Lower leg skin (tissue), 4 donors: ENCODE measurements at regions not wholly inside any gene's neighbourhood (a gene's known extent, or its start where the extent isn't known, plus 50 kb on each side); places are given as distances from the start of the nearest gene placed in this dataset.
A peak's percentile ranks its signal among the peaks of the same experiment; 100 is the strongest.

Source experiments
- DNase-seq, 2 donors: peaks; one replicate each; pipeline ENCODE4 v3.0.0-alpha.2; 2019; ENCODE audit warnings: low spot score in 2 of 2
- H3K4me3 ChIP-seq: fragments of 200-600 bp; sonication (generic); 2 replicates; pipeline ENCODE4 v1.5.1; 2017; ENCODE audit warnings: mild to moderate bottlenecking, low read depth; ENCODE audit not compliant: poor library complexity, severe bottlenecking
- CTCF ChIP-seq, 3 donors: fragments of 450-650 bp; IDR thresholded peaks; one replicate each; pipeline ENCODE4 v1.5.1; 2016; ENCODE audit warnings: antibody characterized with exemption in 3 of 3, mild to moderate bottlenecking in 3 of 3, moderate library complexity in 2 of 3
- POLR2A ChIP-seq, 2 donors: fragments of 450-650 bp; IDR thresholded peaks; one replicate each; pipeline ENCODE4 v1.6.1; 2016 to 2017; ENCODE audit warnings: antibody characterized with exemption in 2 of 2, mild to moderate bottlenecking in 1 of 2, moderate library complexity in 1 of 2
- WGBS, 2 donors: methylation state at CpG; one replicate each; pipeline ENCODE4 v1.1.5; 2018; 5-methylcytosine and 5-hydroxymethylcytosine counted together
- intact Hi-C: fragments of 100-400 bp; cut with DNase I; formaldehyde crosslinking; loops from one replicate; pipeline ENCODE4 v1.15.0; 2023; ENCODE audit warnings: low total_unique reads

GRCh38 chr14:53880761-53881160 is 75.9 kb downstream of the BMP4 start:
- TF ChIP-seq CTCF (IDR thresholded peaks at IDR 0.05) (no peak), POLR2A (IDR thresholded peaks at IDR 0.05) (no peak)

GRCh38 chr14:53879747-53880146 is 76.9 kb downstream of the BMP4 start:
- no peak overlapping the region for H3K4me3 ChIP-seq
- DNase-seq, result no peak
- 86 to 89% methylated on average over 6 of the region's 6 CpGs for WGBS, 2 donors
- TF ChIP-seq CTCF (IDR thresholded peaks at IDR 0.05) (no peak), POLR2A (IDR thresholded peaks at IDR 0.05) (no peak)
- intact Hi-C loops, result no loop called here

More at GRCh38 chr14:53880761-53881160, 75.9 kb downstream of the BMP4 start:
- 82 to 93% methylated on average over 1 of the region's 1 CpG for WGBS, 2 donors
- no peak overlapping the region for H3K4me3 ChIP-seq
- intact Hi-C loops, result no loop called here
- DNase-seq, result no peak

GRCh38 chr14:53879022-53879686 is 77.5 kb downstream of the BMP4 start:
- TF ChIP-seq CTCF (IDR thresholded peaks at IDR 0.05) (no peak), POLR2A (IDR thresholded peaks at IDR 0.05) (no peak)
- DNase-seq, result no peak
- 72 to 73% methylated on average over 8 of the region's 8 CpGs for WGBS, 2 donors
- intact Hi-C loops, result no loop called here
- no peak overlapping the region for H3K4me3 ChIP-seq

DNA sequence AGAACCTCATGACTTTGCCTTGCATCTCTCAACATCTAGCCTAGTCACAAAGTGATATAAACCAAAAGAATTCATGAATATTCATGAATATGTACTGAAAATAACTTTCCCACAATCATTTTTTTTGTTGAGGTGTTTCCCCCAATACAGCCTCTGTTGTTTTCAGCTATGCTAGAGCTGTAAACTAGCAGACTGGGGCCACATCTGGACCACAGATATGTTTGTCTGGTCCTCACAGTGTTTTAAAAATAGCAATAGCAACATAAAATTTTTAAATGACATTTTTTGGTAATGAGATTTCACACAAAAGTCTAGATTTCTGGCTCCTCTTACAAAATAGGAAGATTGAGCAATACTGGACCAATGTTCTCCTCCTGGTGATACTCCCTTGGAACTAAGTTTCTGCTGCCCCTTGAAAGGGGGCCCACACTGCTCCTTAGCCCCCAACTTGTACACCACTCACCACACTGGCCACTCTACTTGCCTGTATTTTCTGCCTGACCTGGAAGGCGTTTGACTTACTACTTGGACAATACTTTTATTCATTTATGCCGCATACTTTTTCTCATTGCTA is 81.2 kb downstream of the BMP4 start:
- peak in 1 of 2 donors; percentile 31 for DNase-seq
- no peak overlapping the region for H3K4me3 ChIP-seq
- intact Hi-C loops, result no loop called here
- WGBS, 2 donors, result 61 to 85% methylated on average over 2 of the region's 2 CpGs
- TF ChIP-seq CTCF (IDR thresholded peaks at IDR 0.05) (no peak), POLR2A (IDR thresholded peaks at IDR 0.05) (no peak)

DNA sequence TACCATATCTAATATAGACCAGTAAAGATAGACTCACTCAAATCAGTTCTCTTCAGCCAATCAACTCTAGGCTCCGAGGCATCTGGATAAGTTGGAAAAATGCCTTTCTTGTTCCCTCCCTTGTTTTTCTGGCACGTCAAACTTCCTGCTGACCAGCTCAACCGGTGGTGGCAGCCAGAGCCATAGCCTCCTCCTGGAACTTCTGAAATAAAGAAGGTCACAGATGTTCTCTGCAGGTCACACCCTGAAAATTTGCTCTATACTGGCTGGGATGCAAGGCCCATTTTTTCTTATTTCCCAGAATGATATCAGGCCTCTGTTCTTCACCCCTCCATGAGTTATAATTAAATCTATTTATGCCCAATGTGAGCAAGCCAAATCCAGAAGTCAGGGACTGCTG is 81.9 kb downstream of the BMP4 start:
- WGBS, 2 donors, result 41 to 59% methylated on average over 3 of the region's 3 CpGs
- no peak overlapping the region for H3K4me3 ChIP-seq
- DNase-seq, result peak in 1 of 2 donors; percentile 49
- intact Hi-C loops, result no loop called here
- TF ChIP-seq POLR2A (IDR thresholded peaks at IDR 0.05), result no peak
- no peak for TF ChIP-seq CTCF (IDR thresholded peaks at IDR 0.05)
